Sigmoid colon (tissue), 6 donors: ENCODE measurements at regions not wholly inside any gene's neighbourhood (a gene's known extent, or its start where the extent isn't known, plus 50 kb on each side); places are given as distances from the start of the nearest gene placed in this dataset.

Experiments
- DNase-seq: peaks from one replicate; pipeline ENCODE4 v3.0.0-alpha.2; 2019
- H3K27ac ChIP-seq, 4 donors: fragments of 200-600 bp; sonication (generic); one replicate each; pipeline ENCODE4 v1.5.1; 2016 to 2019; ENCODE audit warnings: mild to moderate bottlenecking in 1 of 4
- H3K27me3 ChIP-seq, 3 donors: fragments of 200-600 bp; sonication (generic); one replicate each; pipeline ENCODE4 v1.5.1; 2019; ENCODE audit warnings: mild to moderate bottlenecking in 1 of 3
- H3K36me3 ChIP-seq, 4 donors: fragments of 200-600 bp; sonication (generic); one replicate each; pipeline ENCODE4 v1.5.1; 2016 to 2019
- H3K4me1 ChIP-seq, 4 donors: fragments of 200-600 bp; sonication (generic); one replicate each; pipeline ENCODE4 v1.5.1; 2017 to 2019
- H3K4me3 ChIP-seq, 4 donors: fragments of 200-600 bp; sonication (generic); one replicate each; pipeline ENCODE4 v1.5.1; 2017 to 2019; ENCODE audit warnings: mild to moderate bottlenecking in 2 of 4, moderate library complexity in 1 of 4
- H3K9me3 ChIP-seq, 4 donors: fragments of 200-600 bp in 3 of 4; sonication (generic) in 3 of 4; one replicate each; pipeline versions ENCODE4 v1.5.1 to v1.6.1; 2013 to 2019
- EP300 ChIP-seq, 4 donors: sonication (generic); formaldehyde crosslinking; IDR thresholded peaks; one replicate each; pipeline ENCODE4 v1.6.1; 2017; ENCODE audit warnings: antibody characterized with exemption in 4 of 4
- POLR2A ChIP-seq, 2 donors: fragments of 450-650 bp; IDR thresholded peaks; one replicate each; pipeline ENCODE4 v1.6.1; 2016; ENCODE audit warnings: antibody characterized with exemption in 2 of 2, mild to moderate bottlenecking in 2 of 2, moderate library complexity in 2 of 2
- POLR2AphosphoS5 ChIP-seq, 4 donors: sonication (generic); formaldehyde crosslinking; IDR thresholded peaks; one replicate each; pipeline ENCODE4 v1.6.1; 2017; ENCODE audit warnings: antibody characterized with exemption in 4 of 4
- WGBS, 2 donors: extraction: QIAGEN DNeasy Blood & Tissue Kit; methylation state at CpG; one replicate each; pipeline ENCODE4 v1.1.7; 2013; 5-methylcytosine and 5-hydroxymethylcytosine counted together
- intact Hi-C: fragments of 100-400 bp; cut with DNase I; formaldehyde crosslinking; loops from one replicate; pipeline ENCODE4 v1.15.1; 2023
- TF ChIP-seq, protein P1 (sequence below), 4 experiments: fragments of 450-650 bp in 3 of 4; fragments of 200-600 bp in 1 of 4; IDR thresholded peaks; one replicate each; pipeline ENCODE4 v1.5.1; 2016 to 2019; ENCODE audit warnings: antibody characterized with exemption in 4 of 4, mild to moderate bottlenecking in 3 of 4, moderate library complexity in 2 of 4
- donor health status: healthy with polysubstance abuse.
- donor health status: healthy.

DNA sequence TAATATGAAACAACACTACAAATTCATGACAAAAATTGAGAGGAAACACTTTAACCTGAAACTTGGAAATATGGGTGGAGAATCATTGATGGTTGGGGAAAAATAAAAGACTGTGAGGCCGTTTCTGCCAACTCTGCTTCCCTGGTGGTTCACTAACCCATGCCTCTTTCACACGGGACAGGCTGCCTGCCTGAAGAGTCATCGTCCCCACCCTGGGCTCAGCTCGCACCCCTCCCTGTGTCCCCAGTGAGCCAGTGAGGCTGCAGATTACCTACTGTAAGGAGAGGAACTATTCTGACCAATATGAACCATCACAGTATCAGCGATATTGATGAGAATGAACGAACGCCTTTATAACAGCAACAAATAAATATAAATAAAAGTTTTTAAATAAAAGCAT, 357.8 kb upstream of the CDH20 start:
- WGBS, 2 donors: 68 to 83% methylated on average over 7 of the region's 7 CpGs
- Histone ChIP-seq H3K27ac (no peak overlapping the region), H3K27me3 (no peaks in the 10 kb centered on the region)

DNA sequence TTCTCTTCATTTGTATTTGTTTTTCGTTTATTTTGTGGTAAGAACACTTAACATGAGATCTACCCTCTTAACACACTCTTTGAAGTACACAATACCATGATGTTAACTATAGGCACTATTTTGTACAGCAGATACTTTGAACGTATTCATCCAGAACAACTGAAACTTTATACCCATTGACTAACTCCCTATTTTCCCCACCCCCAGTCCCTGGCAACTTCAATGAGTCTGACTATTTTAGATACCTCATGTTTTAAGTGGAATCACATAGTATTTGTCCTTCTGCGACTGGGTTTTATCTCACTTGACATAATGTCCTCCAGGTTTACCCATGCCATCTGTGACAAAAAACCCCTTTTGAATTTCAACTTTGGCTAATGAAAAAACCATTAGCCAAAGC, 356.3 kb upstream of the CDH20 start:
- intact Hi-C loops: no loop called here
- Histone ChIP-seq H3K4me1 (no peaks in the 10 kb centered on the region), H3K27ac (no peak overlapping the region)

More for the DNA sequence above, 357.8 kb upstream of the CDH20 start:
- no peaks in the 10 kb centered on the region for H3K4me1 ChIP-seq
- no peak overlapping the region for H3K4me3 ChIP-seq
- intact Hi-C loops: no loop called here
- no peaks in the 10 kb centered on the region for H3K36me3 ChIP-seq
- DNase-seq: no peak
- no peaks in the 10 kb centered on the region for H3K9me3 ChIP-seq
- TF ChIP-seq, protein P1, sequence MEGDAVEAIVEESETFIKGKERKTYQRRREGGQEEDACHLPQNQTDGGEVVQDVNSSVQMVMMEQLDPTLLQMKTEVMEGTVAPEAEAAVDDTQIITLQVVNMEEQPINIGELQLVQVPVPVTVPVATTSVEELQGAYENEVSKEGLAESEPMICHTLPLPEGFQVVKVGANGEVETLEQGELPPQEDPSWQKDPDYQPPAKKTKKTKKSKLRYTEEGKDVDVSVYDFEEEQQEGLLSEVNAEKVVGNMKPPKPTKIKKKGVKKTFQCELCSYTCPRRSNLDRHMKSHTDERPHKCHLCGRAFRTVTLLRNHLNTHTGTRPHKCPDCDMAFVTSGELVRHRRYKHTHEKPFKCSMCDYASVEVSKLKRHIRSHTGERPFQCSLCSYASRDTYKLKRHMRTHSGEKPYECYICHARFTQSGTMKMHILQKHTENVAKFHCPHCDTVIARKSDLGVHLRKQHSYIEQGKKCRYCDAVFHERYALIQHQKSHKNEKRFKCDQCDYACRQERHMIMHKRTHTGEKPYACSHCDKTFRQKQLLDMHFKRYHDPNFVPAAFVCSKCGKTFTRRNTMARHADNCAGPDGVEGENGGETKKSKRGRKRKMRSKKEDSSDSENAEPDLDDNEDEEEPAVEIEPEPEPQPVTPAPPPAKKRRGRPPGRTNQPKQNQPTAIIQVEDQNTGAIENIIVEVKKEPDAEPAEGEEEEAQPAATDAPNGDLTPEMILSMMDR (IDR thresholded peaks at IDR 0.05): no peak
- TF ChIP-seq POLR2AphosphoS5 (IDR thresholded peaks at IDR 0.05) (no peak), EP300 (IDR thresholded peaks at IDR 0.05) (no peak), POLR2A (IDR thresholded peaks at IDR 0.05) (no peak)

DNA sequence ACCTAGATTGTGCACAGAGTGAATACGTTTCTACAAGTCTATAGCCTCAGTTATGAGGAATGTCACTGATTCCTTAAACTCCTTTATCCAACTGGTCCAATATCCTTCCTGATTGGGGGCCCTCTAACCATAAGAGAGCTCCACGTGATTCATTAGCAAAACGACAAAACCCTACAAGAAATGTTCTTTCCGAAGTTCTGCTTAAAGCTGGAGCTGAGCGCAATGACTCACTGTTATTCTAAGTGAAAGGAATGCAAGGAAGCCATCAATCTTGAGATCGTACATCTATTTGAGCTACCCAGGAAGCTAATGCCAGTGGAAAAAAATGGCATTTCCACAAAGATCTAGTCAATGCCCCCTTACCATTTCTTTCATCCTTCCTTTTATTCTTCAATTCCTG, 354.9 kb upstream of the CDH20 start:
- Histone ChIP-seq H3K9me3 (no peaks in the 10 kb centered on the region), H3K4me1 (no peaks in the 10 kb centered on the region), H3K27me3 (no peaks in the 10 kb centered on the region), H3K27ac (no peak overlapping the region), H3K36me3 (no peaks in the 10 kb centered on the region), H3K4me3 (no peak overlapping the region)
- intact Hi-C loops: no loop called here
- 41 to 67% methylated on average over 6 of the region's 6 CpGs for WGBS, 2 donors
- TF ChIP-seq, protein P1 (IDR thresholded peaks at IDR 0.05): no peak
- TF ChIP-seq POLR2AphosphoS5 (IDR thresholded peaks at IDR 0.05): no peak
- TF ChIP-seq EP300 (IDR thresholded peaks at IDR 0.05): no peak
- no peak for TF ChIP-seq POLR2A (IDR thresholded peaks at IDR 0.05)
- DNase-seq: no peak

More for the DNA sequence above, 356.3 kb upstream of the CDH20 start:
- Histone ChIP-seq H3K36me3 (no peaks in the 10 kb centered on the region), H3K9me3 (no peaks in the 10 kb centered on the region), H3K4me3 (no peak overlapping the region), H3K27me3 (no peaks in the 10 kb centered on the region)
- no peak for TF ChIP-seq EP300 (IDR thresholded peaks at IDR 0.05)
- no peak for TF ChIP-seq POLR2AphosphoS5 (IDR thresholded peaks at IDR 0.05)
- TF ChIP-seq, protein P1 (IDR thresholded peaks at IDR 0.05): no peak
- TF ChIP-seq POLR2A (IDR thresholded peaks at IDR 0.05): no peak
- 68 to 80% methylated on average over 3 of the region's 3 CpGs for WGBS, 2 donors
- no peak for DNase-seq

DNA sequence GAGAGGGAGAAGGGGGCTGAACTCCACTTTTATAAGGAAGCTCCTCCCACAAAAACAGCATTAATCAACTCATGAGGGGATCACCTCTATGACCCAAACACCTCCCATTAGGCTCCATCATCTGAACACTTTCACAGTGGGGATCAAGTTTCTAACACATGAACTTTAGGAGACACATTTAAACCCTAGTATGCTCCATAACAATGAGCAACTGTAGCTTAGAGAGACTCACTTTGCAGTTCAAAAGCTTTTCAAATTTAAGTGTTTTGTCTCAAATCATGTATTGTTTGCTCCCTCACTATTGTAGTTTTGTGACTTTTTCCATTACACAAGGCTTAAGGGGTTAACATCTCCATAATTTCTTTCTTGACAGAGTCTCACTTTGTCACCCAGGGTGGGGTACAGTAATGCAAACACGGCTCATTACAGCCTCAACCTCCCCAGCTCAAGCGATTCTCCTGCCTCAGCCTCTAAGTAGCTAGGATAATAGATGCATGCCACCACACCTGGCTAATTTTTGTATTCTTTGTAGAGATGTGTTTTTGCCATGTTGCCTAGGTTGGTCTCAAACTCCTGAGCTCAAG, 352.7 kb upstream of the CDH20 start:
- Histone ChIP-seq H3K27ac (no peak overlapping the region), H3K27me3 (no peaks in the 10 kb centered on the region), H3K9me3 (no peaks in the 10 kb centered on the region), H3K4me3 (no peak overlapping the region), H3K36me3 (no peaks in the 10 kb centered on the region), H3K4me1 (no peaks in the 10 kb centered on the region)
- TF ChIP-seq, protein P1 (IDR thresholded peaks at IDR 0.05): no peak
- TF ChIP-seq EP300 (IDR thresholded peaks at IDR 0.05) (no peak), POLR2AphosphoS5 (IDR thresholded peaks at IDR 0.05) (no peak), POLR2A (IDR thresholded peaks at IDR 0.05) (no peak)
- DNase-seq: no peak
- 75 to 87% methylated on average over 2 of the region's 2 CpGs for WGBS, 2 donors
- intact Hi-C loops: no loop called here
